Thyroid gland (tissue), 4 donors: ENCODE measurements at regions not wholly inside any gene's neighbourhood (a gene's known extent, or its start where the extent isn't known, plus 50 kb on each side); places are given as distances from the start of the nearest gene placed in this dataset.

Source experiments
- CTCF ChIP-seq, 6 experiments: fragments of 200-600 bp in 3 of 6; fragments of 450-650 bp in 3 of 6; sonication (generic) in 3 of 6; IDR thresholded peaks; one replicate each; pipeline ENCODE4 v1.5.1; 2016 to 2019; ENCODE audit warnings: antibody characterized with exemption in 6 of 6, mild to moderate bottlenecking in 2 of 6, inconsistent platforms in 1 of 6, moderate library complexity in 1 of 6
- POLR2A ChIP-seq, 2 donors: fragments of 450-650 bp; IDR thresholded peaks; one replicate each; pipeline ENCODE4 v1.6.1; 2017; ENCODE audit warnings: antibody characterized with exemption in 2 of 2, mild to moderate bottlenecking in 2 of 2, moderate library complexity in 1 of 2

GRCh38 chr1:171420810-171421209 is 64.5 kb upstream of the PRRC2C start:
- no peak for TF ChIP-seq CTCF (IDR thresholded peaks at IDR 0.05)
- TF ChIP-seq POLR2A (IDR thresholded peaks at IDR 0.05), result no peak
